WTC11 (cell line): ENCODE measurements at regions not wholly inside any gene's neighbourhood (a gene's known extent, or its start where the extent isn't known, plus 50 kb on each side); places are given as distances from the start of the nearest gene placed in this dataset.

Experiments used
- ATF6 ChIP-seq: sonication (generic); formaldehyde crosslinking; IDR thresholded peaks from 2 replicates; pipeline ENCODE4 v1.8.1; 2023; ENCODE audit warnings: mild to moderate bottlenecking, missing genetic modification reagents
- CBFB ChIP-seq: sonication (generic); formaldehyde crosslinking; IDR thresholded peaks from 2 replicates; pipeline ENCODE4 v1.8.1; 2022; ENCODE audit warnings: mild to moderate bottlenecking, low read depth, missing genetic modification reagents
- CREB1 ChIP-seq: sonication (generic); formaldehyde crosslinking; IDR thresholded peaks from 2 replicates; pipeline ENCODE4 v1.8.0; 2023; ENCODE audit warnings: mild to moderate bottlenecking, missing genetic modification reagents
- HMGXB4 ChIP-seq: sonication (generic); formaldehyde crosslinking; IDR thresholded peaks from 2 replicates; pipeline ENCODE4 v1.8.1; 2023; ENCODE audit warnings: mild to moderate bottlenecking, moderate library complexity, missing genetic modification reagents
- IRF2 ChIP-seq: sonication (generic); formaldehyde crosslinking; IDR thresholded peaks from 2 replicates; pipeline ENCODE4 v1.8.0; 2022; ENCODE audit warnings: low read depth, missing genetic modification reagents, borderline replicate concordance
- MAX ChIP-seq: sonication (generic); formaldehyde crosslinking; IDR thresholded peaks from 2 replicates; pipeline ENCODE4 v1.8.0; 2022; ENCODE audit warnings: mild to moderate bottlenecking, missing genetic modification reagents
- PRDM15 ChIP-seq: sonication (generic); formaldehyde crosslinking; IDR thresholded peaks from 2 replicates; pipeline ENCODE4 v1.8.0; 2022; ENCODE audit warnings: missing genetic modification reagents
- PRRX2 ChIP-seq: fragments of 250-450 bp; sonication (Bioruptor Pico); IDR thresholded peaks from 2 replicates; pipeline ENCODE4 v1.8.0; 2021; ENCODE audit warnings: mild to moderate bottlenecking
- STAT6 ChIP-seq: sonication (generic); formaldehyde crosslinking; conservative IDR thresholded peaks from 2 replicates; pipeline ENCODE4 v1.8.1; 2023; ENCODE audit warnings: mild to moderate bottlenecking, low read depth, missing genetic modification reagents, moderate library complexity
- ZNF263 ChIP-seq: sonication (generic); formaldehyde crosslinking; IDR thresholded peaks from 2 replicates; pipeline ENCODE4 v1.8.1; 2022; ENCODE audit warnings: low read depth, mild to moderate bottlenecking, moderate library complexity, missing genetic modification reagents
- ZNF281 ChIP-seq: sonication (generic); formaldehyde crosslinking; IDR thresholded peaks from 2 replicates; pipeline ENCODE4 v1.8.0; 2023; ENCODE audit warnings: mild to moderate bottlenecking, missing genetic modification reagents
- ZNF512 ChIP-seq: sonication (generic); formaldehyde crosslinking; IDR thresholded peaks from 2 replicates; pipeline ENCODE4 v1.8.1; 2022; ENCODE audit warnings: missing genetic modification reagents, borderline replicate concordance
- TF ChIP-seq, protein P1 (sequence below): sonication (generic); formaldehyde crosslinking; IDR thresholded peaks from 2 replicates; pipeline ENCODE4 v1.8.1; 2023; ENCODE audit warnings: mild to moderate bottlenecking, missing genetic modification reagents, borderline replicate concordance

- TF ChIP-seq ZNF512 (CRISPR knock-in tag) (no peak), CBFB (CRISPR knock-in tag) (no peak), STAT6 (CRISPR knock-in tag) (no peak), ZNF263 (CRISPR knock-in tag) (no peak), PRRX2 (no peak), IRF2 (CRISPR knock-in tag) (no peak), CREB1 (CRISPR knock-in tag) (no peak), ZNF281 (CRISPR knock-in tag) (no peak), MAX (CRISPR knock-in tag) (no peak), PRDM15 (CRISPR knock-in tag) (no peak), ATF6 (CRISPR knock-in tag) (no peak), HMGXB4 (CRISPR knock-in tag) (no peak)
- TF ChIP-seq, protein P1, sequence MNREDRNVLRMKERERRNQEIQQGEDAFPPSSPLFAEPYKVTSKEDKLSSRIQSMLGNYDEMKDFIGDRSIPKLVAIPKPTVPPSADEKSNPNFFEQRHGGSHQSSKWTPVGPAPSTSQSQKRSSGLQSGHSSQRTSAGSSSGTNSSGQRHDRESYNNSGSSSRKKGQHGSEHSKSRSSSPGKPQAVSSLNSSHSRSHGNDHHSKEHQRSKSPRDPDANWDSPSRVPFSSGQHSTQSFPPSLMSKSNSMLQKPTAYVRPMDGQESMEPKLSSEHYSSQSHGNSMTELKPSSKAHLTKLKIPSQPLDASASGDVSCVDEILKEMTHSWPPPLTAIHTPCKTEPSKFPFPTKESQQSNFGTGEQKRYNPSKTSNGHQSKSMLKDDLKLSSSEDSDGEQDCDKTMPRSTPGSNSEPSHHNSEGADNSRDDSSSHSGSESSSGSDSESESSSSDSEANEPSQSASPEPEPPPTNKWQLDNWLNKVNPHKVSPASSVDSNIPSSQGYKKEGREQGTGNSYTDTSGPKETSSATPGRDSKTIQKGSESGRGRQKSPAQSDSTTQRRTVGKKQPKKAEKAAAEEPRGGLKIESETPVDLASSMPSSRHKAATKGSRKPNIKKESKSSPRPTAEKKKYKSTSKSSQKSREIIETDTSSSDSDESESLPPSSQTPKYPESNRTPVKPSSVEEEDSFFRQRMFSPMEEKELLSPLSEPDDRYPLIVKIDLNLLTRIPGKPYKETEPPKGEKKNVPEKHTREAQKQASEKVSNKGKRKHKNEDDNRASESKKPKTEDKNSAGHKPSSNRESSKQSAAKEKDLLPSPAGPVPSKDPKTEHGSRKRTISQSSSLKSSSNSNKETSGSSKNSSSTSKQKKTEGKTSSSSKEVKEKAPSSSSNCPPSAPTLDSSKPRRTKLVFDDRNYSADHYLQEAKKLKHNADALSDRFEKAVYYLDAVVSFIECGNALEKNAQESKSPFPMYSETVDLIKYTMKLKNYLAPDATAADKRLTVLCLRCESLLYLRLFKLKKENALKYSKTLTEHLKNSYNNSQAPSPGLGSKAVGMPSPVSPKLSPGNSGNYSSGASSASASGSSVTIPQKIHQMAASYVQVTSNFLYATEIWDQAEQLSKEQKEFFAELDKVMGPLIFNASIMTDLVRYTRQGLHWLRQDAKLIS (CRISPR knock-in tag) = no peak
Measured at GRCh38 chr6:9632026-9632425, 782.8 kb downstream of the TFAP2A start (continued).
